GM23338 (cell line): ENCODE measurements at regions not wholly inside any gene's neighbourhood (a gene's known extent, or its start where the extent isn't known, plus 50 kb on each side); places are given as distances from the start of the nearest gene placed in this dataset.

Experiments used
- CREB1 ChIP-seq: fragments of 250-450 bp; sonication (Bioruptor Pico); IDR thresholded peaks from 2 replicates; pipeline ENCODE4 v1.5.0; 2020; ENCODE audit warnings: low read depth, mild to moderate bottlenecking, moderate library complexity
- CTCF ChIP-seq, 2 experiments: fragments of 200-600 bp in 1 of 2; sonication (generic) in 1 of 2; conservative IDR thresholded peaks; 2 replicates each; pipeline versions ENCODE4 v1.5.1 to v1.6.1; 2016 to 2017; ENCODE audit warnings: antibody characterized with exemption in 2 of 2, low read depth in 2 of 2, mild to moderate bottlenecking in 2 of 2, moderate library complexity in 1 of 2
- ETS1 ChIP-seq: IDR thresholded peaks from 2 replicates; pipeline ENCODE4 v1.6.1; 2016; ENCODE audit warnings: antibody characterized with exemption
- EZH2 ChIP-seq: fragments of 200-600 bp; sonication (generic); IDR thresholded peaks from one replicate; pipeline ENCODE4 v1.8.0; 2017; ENCODE audit warnings: antibody characterized with exemption, mild to moderate bottlenecking, low read depth; ENCODE audit not compliant: unreplicated experiment
- EZH2phosphoT487 ChIP-seq: fragments of 200-600 bp; sonication (generic); IDR thresholded peaks from one replicate; pipeline ENCODE4 v1.8.1; 2018; ENCODE audit warnings: antibody characterized with exemption; ENCODE audit not compliant: unreplicated experiment
- JUNB ChIP-seq: IDR thresholded peaks from one replicate; pipeline ENCODE4 v1.6.1; 2016; ENCODE audit warnings: antibody characterized with exemption; ENCODE audit not compliant: unreplicated experiment
- POLR2AphosphoS5 ChIP-seq: IDR thresholded peaks from 2 replicates; pipeline ENCODE4 v1.6.1; 2016; ENCODE audit warnings: antibody characterized with exemption, low read depth
- REST ChIP-seq: IDR thresholded peaks from one replicate; pipeline ENCODE4 v1.6.1; 2018; ENCODE audit warnings: antibody characterized with exemption; ENCODE audit not compliant: unreplicated experiment
- ZNF114 ChIP-seq: fragments of 250-450 bp; sonication (Bioruptor Pico); IDR thresholded peaks from 2 replicates; pipeline ENCODE4 v1.5.0; 2020; ENCODE audit warnings: mild to moderate bottlenecking, moderate library complexity
- ZNF331 ChIP-seq: fragments of 250-450 bp; sonication (Bioruptor Pico); IDR thresholded peaks from 2 replicates; pipeline ENCODE4 v1.5.0; 2020; ENCODE audit warnings: low read depth, mild to moderate bottlenecking, moderate library complexity

- no peak for TF ChIP-seq CTCF (conservative IDR thresholded peaks at IDR 0.05; ENCODE audit: low read depth in 2 of 2)
- no peak for TF ChIP-seq REST
- TF ChIP-seq EZH2: no peak
- no peak for TF ChIP-seq EZH2phosphoT487
- no peak for TF ChIP-seq POLR2AphosphoS5
- TF ChIP-seq CREB1: no peak
- no peak for TF ChIP-seq JUNB
- no peak for TF ChIP-seq ETS1
- no peak for TF ChIP-seq ZNF331 (CRISPR knock-in tag)
- no peak for TF ChIP-seq ZNF114 (CRISPR knock-in tag)
These were observed 249.8 kb upstream of the SFSWAP start for GRCh38 chr12:131461096-131461495.
